ENCODE measurements at regions not wholly inside any gene's neighbourhood (a gene's known extent, or its start where the extent isn't known, plus 50 kb on each side); places are given as distances from the start of the nearest gene placed in this dataset.

GRCh38 chr9:108565651-108566378, 290.0 kb downstream of the ACTL7B start (continued):
- TF ChIP-seq, protein P1, sequence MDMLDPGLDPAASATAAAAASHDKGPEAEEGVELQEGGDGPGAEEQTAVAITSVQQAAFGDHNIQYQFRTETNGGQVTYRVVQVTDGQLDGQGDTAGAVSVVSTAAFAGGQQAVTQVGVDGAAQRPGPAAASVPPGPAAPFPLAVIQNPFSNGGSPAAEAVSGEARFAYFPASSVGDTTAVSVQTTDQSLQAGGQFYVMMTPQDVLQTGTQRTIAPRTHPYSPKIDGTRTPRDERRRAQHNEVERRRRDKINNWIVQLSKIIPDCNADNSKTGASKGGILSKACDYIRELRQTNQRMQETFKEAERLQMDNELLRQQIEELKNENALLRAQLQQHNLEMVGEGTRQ (IDR thresholded peaks at IDR 0.05; ENCODE audit: low read depth, low read length) = no peak
- TF ChIP-seq, protein P1 (CRISPR knock-in tag; IDR thresholded peaks at IDR 0.05; ENCODE audit: borderline replicate concordance) = no peak
- no peak for TF ChIP-seq LCORL (IDR thresholded peaks at IDR 0.05)
- no peak for TF ChIP-seq LCORL (CRISPR knock-in tag; IDR thresholded peaks at IDR 0.05)
- TF ChIP-seq, protein P2, sequence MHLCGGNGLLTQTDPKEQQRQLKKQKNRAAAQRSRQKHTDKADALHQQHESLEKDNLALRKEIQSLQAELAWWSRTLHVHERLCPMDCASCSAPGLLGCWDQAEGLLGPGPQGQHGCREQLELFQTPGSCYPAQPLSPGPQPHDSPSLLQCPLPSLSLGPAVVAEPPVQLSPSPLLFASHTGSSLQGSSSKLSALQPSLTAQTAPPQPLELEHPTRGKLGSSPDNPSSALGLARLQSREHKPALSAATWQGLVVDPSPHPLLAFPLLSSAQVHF (CRISPR knock-in tag; IDR thresholded peaks at IDR 0.05) = no peak
- TF ChIP-seq ZNF234 (CRISPR knock-in tag; conservative IDR thresholded peaks at IDR 0.05) = no peak
- TF ChIP-seq MNT (IDR thresholded peaks at IDR 0.05) = no peak
- TF ChIP-seq ELF4 (CRISPR knock-in tag; IDR thresholded peaks at IDR 0.05; ENCODE audit: borderline replicate concordance) = no peak
- TF ChIP-seq ELF3 (CRISPR knock-in tag; IDR thresholded peaks at IDR 0.05) = peak; percentile 59
- no peak for TF ChIP-seq TCF12 (IDR thresholded peaks at IDR 0.05)
- TF ChIP-seq TCF12 (CRISPR knock-in tag; IDR thresholded peaks at IDR 0.05) = no peak
- 0 out of 2 replicates have a peak, but pooled peaks have one; percentile 21 for TF ChIP-seq KDM2A (CRISPR knock-in tag; IDR thresholded peaks at IDR 0.05; ENCODE audit: borderline replicate concordance, low read depth)
- TF ChIP-seq PAWR (CRISPR knock-in tag; IDR thresholded peaks at IDR 0.05; ENCODE audit: borderline replicate concordance) = no peak
- peak; percentile 90 for TF ChIP-seq CTCF (CRISPR knock-in tag; IDR thresholded peaks at IDR 0.05)
- TF ChIP-seq ZNF432 (CRISPR knock-in tag; IDR thresholded peaks at IDR 0.05; ENCODE audit: borderline replicate concordance) = no peak
- no peak for TF ChIP-seq GTF2F1 (IDR thresholded peaks at IDR 0.05; ENCODE audit: low read length)
- TF ChIP-seq ZFP90 (CRISPR knock-in tag; IDR thresholded peaks at IDR 0.05; ENCODE audit: borderline replicate concordance) = no peak
- TF ChIP-seq NPAS2 (CRISPR knock-in tag; IDR thresholded peaks at IDR 0.05; ENCODE audit: borderline replicate concordance) = no peak
- TF ChIP-seq MAFK (conservative IDR thresholded peaks at IDR 0.05 in 1 of 2, IDR thresholded peaks at IDR 0.05 in 1 of 2; ENCODE audit: low read length in 2 of 2) = peak in 1 of 2 experiments; percentile 24; a peak in 1 of 4 replicates
- peak; percentile 28; the same call in 1 of the 2 replicates for TF ChIP-seq GABPB1 (CRISPR knock-in tag; IDR thresholded peaks at IDR 0.05)
- peak; percentile 97 for TF ChIP-seq STAG1 (CRISPR knock-in tag; IDR thresholded peaks at IDR 0.05)
- no peak for TF ChIP-seq ZFP82 (CRISPR knock-in tag; IDR thresholded peaks at IDR 0.05; ENCODE audit: borderline replicate concordance)

Measured in HepG2 (cell line).